Lower leg skin (tissue), 4 donors: ENCODE measurements at regions not wholly inside any gene's neighbourhood (a gene's known extent, or its start where the extent isn't known, plus 50 kb on each side); places are given as distances from the start of the nearest gene placed in this dataset.

ENCODE experiments used
- DNase-seq, 2 donors: peaks; one replicate each; pipeline ENCODE4 v3.0.0-alpha.2; 2019; ENCODE audit warnings: low spot score in 2 of 2
- H3K4me3 ChIP-seq: fragments of 200-600 bp; sonication (generic); 2 replicates; pipeline ENCODE4 v1.5.1; 2017; ENCODE audit warnings: mild to moderate bottlenecking, low read depth; ENCODE audit not compliant: poor library complexity, severe bottlenecking
- CTCF ChIP-seq, 3 donors: fragments of 450-650 bp; IDR thresholded peaks; one replicate each; pipeline ENCODE4 v1.5.1; 2016; ENCODE audit warnings: antibody characterized with exemption in 3 of 3, mild to moderate bottlenecking in 3 of 3, moderate library complexity in 2 of 3
- POLR2A ChIP-seq, 2 donors: fragments of 450-650 bp; IDR thresholded peaks; one replicate each; pipeline ENCODE4 v1.6.1; 2016 to 2017; ENCODE audit warnings: antibody characterized with exemption in 2 of 2, mild to moderate bottlenecking in 1 of 2, moderate library complexity in 1 of 2
- WGBS, 2 donors: methylation state at CpG; one replicate each; pipeline ENCODE4 v1.1.5; 2018; 5-methylcytosine and 5-hydroxymethylcytosine counted together
- intact Hi-C: fragments of 100-400 bp; cut with DNase I; formaldehyde crosslinking; loops from one replicate; pipeline ENCODE4 v1.15.0; 2023; ENCODE audit warnings: low total_unique reads

DNA sequence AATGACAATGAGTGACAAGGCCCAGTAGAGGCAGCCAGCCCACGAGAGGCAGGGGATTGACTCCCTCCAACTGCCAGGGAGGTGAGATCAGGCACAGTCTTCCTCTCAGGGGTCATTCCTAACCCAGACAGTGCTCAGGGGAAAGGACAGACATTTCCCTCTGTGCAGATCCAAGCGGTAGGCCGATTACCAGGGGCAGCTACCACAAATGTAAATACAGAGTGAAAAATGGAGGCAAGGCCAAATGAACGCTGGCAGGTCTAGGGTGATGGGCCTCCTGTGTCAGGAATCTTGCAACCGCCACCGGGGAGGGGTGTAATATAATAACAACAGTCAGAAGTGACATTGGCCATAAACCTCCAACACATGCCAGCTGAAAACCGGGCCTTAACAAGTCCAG lies 881.4 kb downstream of the UQCRFS1 start:
- WGBS, 2 donors: 85 to 89% methylated on average over 7 of the region's 7 CpGs
- DNase-seq: no peak
- no peak overlapping the region for H3K4me3 ChIP-seq
- TF ChIP-seq POLR2A (IDR thresholded peaks at IDR 0.05): no peak
- intact Hi-C loops: no loop called here

DNA sequence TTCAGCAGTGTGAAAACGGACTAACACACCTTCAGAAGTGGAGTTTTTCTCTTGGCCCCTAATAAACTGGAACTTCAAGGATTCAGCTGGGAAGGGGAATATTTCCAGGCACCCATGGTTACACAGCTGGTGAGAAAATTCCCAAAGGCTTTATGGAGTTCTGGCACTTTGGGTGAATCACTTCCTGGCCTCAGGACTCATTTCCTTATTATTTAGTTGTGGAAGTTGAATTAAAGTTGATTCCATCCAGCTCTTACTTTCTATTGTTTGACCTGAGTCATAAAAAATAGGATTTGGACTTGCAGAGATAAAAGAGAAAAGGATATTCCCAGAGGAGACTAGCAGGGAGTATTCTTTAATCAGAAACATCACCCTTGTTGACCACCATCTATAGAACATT lies 882.1 kb downstream of the UQCRFS1 start:
- intact Hi-C loops: no loop called here
- DNase-seq: no peak
- no peak overlapping the region for H3K4me3 ChIP-seq
- TF ChIP-seq CTCF (IDR thresholded peaks at IDR 0.05) (no peak), POLR2A (IDR thresholded peaks at IDR 0.05) (no peak)
- 41 to 68% methylated on average over 1 of the region's 1 CpG for WGBS, 2 donors

DNA sequence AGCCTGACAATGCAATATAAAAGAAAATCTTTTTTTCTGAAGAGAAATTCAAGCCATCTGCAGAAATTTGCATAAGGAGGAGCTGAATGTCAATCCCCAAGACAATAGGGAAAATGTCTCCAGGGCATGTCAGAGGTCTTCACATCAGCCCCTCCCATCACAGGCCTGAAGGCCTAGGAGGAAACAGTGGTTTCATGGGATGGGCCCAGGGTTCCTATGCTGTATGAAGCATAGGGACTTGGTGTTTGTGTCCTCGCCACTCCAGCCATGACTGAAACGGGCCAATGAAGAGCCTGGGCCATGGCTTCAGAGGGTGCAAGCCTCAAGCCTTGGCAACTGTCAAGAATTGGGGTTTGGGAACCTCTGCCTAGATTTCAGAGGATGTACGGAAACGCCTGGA lies 883.5 kb downstream of the UQCRFS1 start:
- 69 to 73% methylated on average over 4 of the region's 4 CpGs for WGBS, 2 donors
- TF ChIP-seq CTCF (IDR thresholded peaks at IDR 0.05): no peak
- no peak for TF ChIP-seq POLR2A (IDR thresholded peaks at IDR 0.05)
- DNase-seq: no peak
- intact Hi-C loops: loop anchor here (10.0 kb wide), 1 partner anchor 355 kb away; no protein-coding TSS in a partner anchor
- no peak overlapping the region for H3K4me3 ChIP-seq

DNA sequence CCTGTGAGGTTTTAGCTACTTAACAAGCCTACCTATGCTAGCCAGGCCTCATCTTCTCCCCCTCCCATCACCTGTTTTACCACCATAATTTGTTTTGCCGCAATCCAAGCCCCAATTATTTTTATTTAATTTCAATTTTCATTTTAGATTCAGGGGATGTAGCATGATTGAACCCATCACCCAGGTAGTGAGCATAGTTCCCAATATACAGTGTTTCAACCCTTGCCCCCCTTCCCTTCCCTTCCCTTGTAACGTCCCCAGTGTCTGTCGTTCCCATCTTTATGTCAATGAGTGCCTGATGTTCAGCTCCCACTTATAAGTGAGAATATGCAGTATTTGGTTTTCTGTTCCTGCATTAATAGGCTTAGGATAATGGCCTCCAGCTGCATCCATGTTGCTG lies 885.0 kb downstream of the UQCRFS1 start:
- TF ChIP-seq POLR2A (IDR thresholded peaks at IDR 0.05) (no peak), CTCF (IDR thresholded peaks at IDR 0.05) (no peak)
- H3K4me3 ChIP-seq: no peak overlapping the region
- no peak for DNase-seq
- intact Hi-C loops: loop anchor here (10.0 kb wide), 1 partner anchor 353 kb away; no protein-coding TSS in a partner anchor
- WGBS, 2 donors: 29 to 93% methylated on average over 2 to 3 of the region's 3 CpGs

- peak in 1 of 2 donors; percentile 20 for DNase-seq
- TF ChIP-seq POLR2A (IDR thresholded peaks at IDR 0.05) (no peak), CTCF (IDR thresholded peaks at IDR 0.05) (no peak)
- H3K4me3 ChIP-seq: no peak overlapping the region
- intact Hi-C loops: loop anchor here (10.0 kb wide), 1 partner anchor 352 kb away; no protein-coding TSS in a partner anchor
- 66 to 71% methylated on average over 4 of the region's 4 CpGs for WGBS, 2 donors
Measured at GRCh38 chr19:28326746-28327145, 886.2 kb downstream of the UQCRFS1 start.

- intact Hi-C loops: loop anchor here (10.0 kb wide), 1 partner anchor 350 kb away; no protein-coding TSS in a partner anchor
- no peak overlapping the region for H3K4me3 ChIP-seq
- TF ChIP-seq CTCF (IDR thresholded peaks at IDR 0.05): no peak
- no peak for TF ChIP-seq POLR2A (IDR thresholded peaks at IDR 0.05)
- 39 to 58% methylated on average over 5 of the region's 5 CpGs for WGBS, 2 donors
- DNase-seq: peak in 1 of 2 donors; percentile 13
Measured at GRCh38 chr19:28324275-28325060, 888.5 kb downstream of the UQCRFS1 start.
